ENCODE measurements at regions not wholly inside any gene's neighbourhood (a gene's known extent, or its start where the extent isn't known, plus 50 kb on each side); places are given as distances from the start of the nearest gene placed in this dataset.

DNA sequence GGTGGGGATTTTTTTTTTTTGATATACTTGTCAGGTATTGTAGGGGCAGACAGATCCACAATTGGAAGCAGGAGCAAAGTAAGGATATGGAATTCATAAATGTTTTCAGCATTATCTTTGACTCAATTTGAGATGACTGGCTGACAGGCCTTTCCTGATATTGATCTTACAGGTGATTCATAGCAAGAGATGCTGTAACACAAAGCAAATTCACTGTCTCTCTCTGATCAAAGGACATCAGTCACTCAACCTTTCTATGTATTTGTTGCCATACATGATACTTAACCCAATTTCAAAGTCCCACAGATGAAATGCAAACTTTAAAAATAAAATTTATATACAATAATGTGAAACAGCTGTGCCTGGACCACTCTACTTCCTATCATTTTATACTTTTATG lies 1506.9 kb downstream of the AACS start:
- CTCF ChIA-PET, result no interaction called here
- no peak overlapping the region for H3K27ac Mint-ChIP-seq
- ATAC-seq (no peak), DNase-seq (ENCODE audit: low spot score) (no peak)
- peaks cover 78% of the 10 kb centered on the region for H3K36me3 Mint-ChIP-seq
- H3K9me3 Mint-ChIP-seq, result peaks cover 75% of the 10 kb centered on the region
- TF ChIP-seq TEAD4 (CRISPR knock-in tag; IDR thresholded peaks at IDR 0.05) (no peak), TP53 (CRISPR knock-in tag; IDR thresholded peaks at IDR 0.05) (no peak), CREM (CRISPR knock-in tag; IDR thresholded peaks at IDR 0.05) (no peak), NR2C2 (CRISPR knock-in tag; IDR thresholded peaks at IDR 0.05) (no peak)
- TF ChIP-seq, protein P1, sequence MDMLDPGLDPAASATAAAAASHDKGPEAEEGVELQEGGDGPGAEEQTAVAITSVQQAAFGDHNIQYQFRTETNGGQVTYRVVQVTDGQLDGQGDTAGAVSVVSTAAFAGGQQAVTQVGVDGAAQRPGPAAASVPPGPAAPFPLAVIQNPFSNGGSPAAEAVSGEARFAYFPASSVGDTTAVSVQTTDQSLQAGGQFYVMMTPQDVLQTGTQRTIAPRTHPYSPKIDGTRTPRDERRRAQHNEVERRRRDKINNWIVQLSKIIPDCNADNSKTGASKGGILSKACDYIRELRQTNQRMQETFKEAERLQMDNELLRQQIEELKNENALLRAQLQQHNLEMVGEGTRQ (CRISPR knock-in tag; IDR thresholded peaks at IDR 0.05), result no peak
- H3K4me1 Mint-ChIP-seq, result no peaks in the 10 kb centered on the region
- H3K4me3 Mint-ChIP-seq, result no peak overlapping the region
- POLR2A ChIA-PET, result interaction anchor here (0.7 kb wide), 1 partner anchor 680 kb away, joined by 3 read pairs; no protein-coding TSS in a partner anchor
- peaks cover 12% of the 10 kb centered on the region for H3K27me3 Mint-ChIP-seq (ENCODE audit: low read depth)

DNA sequence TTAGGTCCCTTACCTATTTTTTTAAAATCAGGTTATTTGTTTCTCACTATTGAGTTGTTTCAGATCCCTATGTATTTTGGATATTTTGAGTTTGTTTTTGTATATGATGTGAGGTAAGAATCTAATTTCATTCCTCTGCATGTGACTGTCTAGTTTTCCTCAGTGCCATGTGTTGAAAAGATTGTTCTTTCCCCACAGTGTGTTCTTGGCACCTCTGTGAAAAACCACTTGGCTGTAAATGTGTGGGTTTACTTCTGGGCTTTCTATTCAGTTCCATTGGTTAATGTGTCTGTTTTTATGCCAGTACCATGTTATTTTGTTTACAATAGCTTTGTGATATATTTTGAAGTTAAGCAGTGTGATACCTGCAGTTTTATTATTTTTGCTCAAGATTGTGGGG lies 1516.4 kb downstream of the AACS start:
- TF ChIP-seq SP1 (CRISPR knock-in tag; conservative IDR thresholded peaks at IDR 0.05), result no peak
- TF ChIP-seq, protein P2, sequence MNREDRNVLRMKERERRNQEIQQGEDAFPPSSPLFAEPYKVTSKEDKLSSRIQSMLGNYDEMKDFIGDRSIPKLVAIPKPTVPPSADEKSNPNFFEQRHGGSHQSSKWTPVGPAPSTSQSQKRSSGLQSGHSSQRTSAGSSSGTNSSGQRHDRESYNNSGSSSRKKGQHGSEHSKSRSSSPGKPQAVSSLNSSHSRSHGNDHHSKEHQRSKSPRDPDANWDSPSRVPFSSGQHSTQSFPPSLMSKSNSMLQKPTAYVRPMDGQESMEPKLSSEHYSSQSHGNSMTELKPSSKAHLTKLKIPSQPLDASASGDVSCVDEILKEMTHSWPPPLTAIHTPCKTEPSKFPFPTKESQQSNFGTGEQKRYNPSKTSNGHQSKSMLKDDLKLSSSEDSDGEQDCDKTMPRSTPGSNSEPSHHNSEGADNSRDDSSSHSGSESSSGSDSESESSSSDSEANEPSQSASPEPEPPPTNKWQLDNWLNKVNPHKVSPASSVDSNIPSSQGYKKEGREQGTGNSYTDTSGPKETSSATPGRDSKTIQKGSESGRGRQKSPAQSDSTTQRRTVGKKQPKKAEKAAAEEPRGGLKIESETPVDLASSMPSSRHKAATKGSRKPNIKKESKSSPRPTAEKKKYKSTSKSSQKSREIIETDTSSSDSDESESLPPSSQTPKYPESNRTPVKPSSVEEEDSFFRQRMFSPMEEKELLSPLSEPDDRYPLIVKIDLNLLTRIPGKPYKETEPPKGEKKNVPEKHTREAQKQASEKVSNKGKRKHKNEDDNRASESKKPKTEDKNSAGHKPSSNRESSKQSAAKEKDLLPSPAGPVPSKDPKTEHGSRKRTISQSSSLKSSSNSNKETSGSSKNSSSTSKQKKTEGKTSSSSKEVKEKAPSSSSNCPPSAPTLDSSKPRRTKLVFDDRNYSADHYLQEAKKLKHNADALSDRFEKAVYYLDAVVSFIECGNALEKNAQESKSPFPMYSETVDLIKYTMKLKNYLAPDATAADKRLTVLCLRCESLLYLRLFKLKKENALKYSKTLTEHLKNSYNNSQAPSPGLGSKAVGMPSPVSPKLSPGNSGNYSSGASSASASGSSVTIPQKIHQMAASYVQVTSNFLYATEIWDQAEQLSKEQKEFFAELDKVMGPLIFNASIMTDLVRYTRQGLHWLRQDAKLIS (CRISPR knock-in tag; IDR thresholded peaks at IDR 0.05; ENCODE audit: borderline replicate concordance), result no peak
- TF ChIP-seq ZNF232 (CRISPR knock-in tag; IDR thresholded peaks at IDR 0.05), result no peak
- no peak for TF ChIP-seq IRF2 (CRISPR knock-in tag; IDR thresholded peaks at IDR 0.05; ENCODE audit: borderline replicate concordance, low read depth)
- TF ChIP-seq ETV6 (CRISPR knock-in tag; IDR thresholded peaks at IDR 0.05), result no peak
- no peak for TF ChIP-seq ZNF396 (CRISPR knock-in tag; IDR thresholded peaks at IDR 0.05; ENCODE audit: borderline replicate concordance)
- H3K36me3 Mint-ChIP-seq, result peaks cover 31% of the 10 kb centered on the region
- H3K4me1 Mint-ChIP-seq, result no peaks in the 10 kb centered on the region
- peaks cover 30% of the 10 kb centered on the region for H3K9me3 Mint-ChIP-seq
- POLR2A ChIA-PET, result no interaction called here
- no peak overlapping the region for H3K27ac Mint-ChIP-seq
- H3K27me3 Mint-ChIP-seq (ENCODE audit: low read depth), result peaks cover 6% of the 10 kb centered on the region
- no peak overlapping the region for H3K4me3 Mint-ChIP-seq
- ATAC-seq (no peak), DNase-seq (ENCODE audit: low spot score) (no peak)
- CTCF ChIA-PET, result no interaction called here

DNA sequence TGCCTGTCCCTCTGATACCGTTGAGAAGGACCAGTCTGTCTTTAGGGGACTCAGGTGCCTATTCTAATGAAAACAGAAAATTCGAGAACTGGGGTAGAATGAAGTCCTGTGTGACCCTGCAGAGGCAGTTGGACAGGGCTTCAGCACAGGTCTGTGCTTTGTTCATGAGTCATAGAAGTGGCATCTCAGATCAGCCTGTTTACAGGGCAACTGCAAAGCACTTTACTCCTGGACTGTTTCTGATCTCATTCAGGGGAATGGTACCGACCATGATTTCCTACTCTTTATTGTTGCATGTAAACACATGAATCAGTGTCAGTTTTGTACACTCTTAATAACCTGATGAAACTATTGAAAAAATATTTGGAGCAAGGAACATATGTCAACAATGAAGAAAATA lies 1517.0 kb downstream of the AACS start:
- Mint-ChIP-seq H3K4me1 (no peaks in the 10 kb centered on the region), H3K9me3 (peaks cover 30% of the 10 kb centered on the region), H3K27ac (no peak overlapping the region), H3K27me3 (ENCODE audit: low read depth) (peaks cover 3% of the 10 kb centered on the region), H3K36me3 (peaks cover 29% of the 10 kb centered on the region), H3K4me3 (no peak overlapping the region)
- TF ChIP-seq ZNF423 (CRISPR knock-in tag; IDR thresholded peaks at IDR 0.05) (no peak), ZNF138 (CRISPR knock-in tag; conservative IDR thresholded peaks at IDR 0.05) (no peak), MXD4 (CRISPR knock-in tag; IDR thresholded peaks at IDR 0.05; ENCODE audit: borderline replicate concordance) (no peak), RORB (CRISPR knock-in tag; IDR thresholded peaks at IDR 0.05) (no peak), RELA (CRISPR knock-in tag; IDR thresholded peaks at IDR 0.05; ENCODE audit: borderline replicate concordance) (no peak), NFATC4 (CRISPR knock-in tag; IDR thresholded peaks at IDR 0.05) (no peak)
- TF ChIP-seq, protein P3, sequence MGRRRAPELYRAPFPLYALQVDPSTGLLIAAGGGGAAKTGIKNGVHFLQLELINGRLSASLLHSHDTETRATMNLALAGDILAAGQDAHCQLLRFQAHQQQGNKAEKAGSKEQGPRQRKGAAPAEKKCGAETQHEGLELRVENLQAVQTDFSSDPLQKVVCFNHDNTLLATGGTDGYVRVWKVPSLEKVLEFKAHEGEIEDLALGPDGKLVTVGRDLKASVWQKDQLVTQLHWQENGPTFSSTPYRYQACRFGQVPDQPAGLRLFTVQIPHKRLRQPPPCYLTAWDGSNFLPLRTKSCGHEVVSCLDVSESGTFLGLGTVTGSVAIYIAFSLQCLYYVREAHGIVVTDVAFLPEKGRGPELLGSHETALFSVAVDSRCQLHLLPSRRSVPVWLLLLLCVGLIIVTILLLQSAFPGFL (CRISPR knock-in tag; IDR thresholded peaks at IDR 0.05; ENCODE audit: borderline replicate concordance), result no peak
- TF ChIP-seq, protein P4, sequence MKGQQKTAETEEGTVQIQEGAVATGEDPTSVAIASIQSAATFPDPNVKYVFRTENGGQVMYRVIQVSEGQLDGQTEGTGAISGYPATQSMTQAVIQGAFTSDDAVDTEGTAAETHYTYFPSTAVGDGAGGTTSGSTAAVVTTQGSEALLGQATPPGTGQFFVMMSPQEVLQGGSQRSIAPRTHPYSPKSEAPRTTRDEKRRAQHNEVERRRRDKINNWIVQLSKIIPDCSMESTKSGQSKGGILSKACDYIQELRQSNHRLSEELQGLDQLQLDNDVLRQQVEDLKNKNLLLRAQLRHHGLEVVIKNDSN (CRISPR knock-in tag; IDR thresholded peaks at IDR 0.05), result no peak
- no peak for ATAC-seq
- ChIA-PET CTCF (no interaction called here), POLR2A (no interaction called here)
- no peak for DNase-seq (ENCODE audit: low spot score)
